ENCODE measurements at regions not wholly inside any gene's neighbourhood (a gene's known extent, or its start where the extent isn't known, plus 50 kb on each side); places are given as distances from the start of the nearest gene placed in this dataset.

- Histone ChIP-seq H3K4me1 (no peaks in the 10 kb centered on the region), H3K27me3 (no peaks in the 10 kb centered on the region), H3K4me3 (no peak overlapping the region), H3K36me3 (no peaks in the 10 kb centered on the region), H3K27ac (no peak overlapping the region), H3K9me3 (no peaks in the 10 kb centered on the region)
- intact Hi-C loops (cut with DNase I; ENCODE audit: low total_unique reads): loop anchor here (10.0 kb wide), 1 partner anchor 127 kb away; no protein-coding TSS in a partner anchor
- DNase-seq: no peak
- no peak for TF ChIP-seq CTCF (IDR thresholded peaks at IDR 0.05)
Measured at GRCh38 chr6:138618168-138618567, 118.9 kb upstream of the NHSL1 start.

- Histone ChIP-seq H3K4me1 (no peaks in the 10 kb centered on the region), H3K27me3 (no peaks in the 10 kb centered on the region), H3K36me3 (no peaks in the 10 kb centered on the region), H3K9me3 (no peaks in the 10 kb centered on the region), H3K4me3 (no peak overlapping the region), H3K27ac (no peak overlapping the region)
- DNase-seq: no peak
- intact Hi-C loops (cut with DNase I; ENCODE audit: low total_unique reads): no loop called here
- TF ChIP-seq CTCF (IDR thresholded peaks at IDR 0.05): no peak
Measured at GRCh38 chr6:138620630-138621029, 121.3 kb upstream of the NHSL1 start.

GRCh38 chr6:138622967-138623366 lies 123.7 kb upstream of the NHSL1 start:
- no peaks in the 10 kb centered on the region for H3K9me3 ChIP-seq
- intact Hi-C loops (cut with DNase I; ENCODE audit: low total_unique reads): no loop called here

GRCh38 chr6:138631566-138631965 lies 132.3 kb upstream of the NHSL1 start:
- Histone ChIP-seq H3K36me3 (no peaks in the 10 kb centered on the region), H3K9me3 (no peaks in the 10 kb centered on the region), H3K4me1 (no peaks in the 10 kb centered on the region), H3K27ac (no peak overlapping the region), H3K4me3 (no peak overlapping the region), H3K27me3 (no peaks in the 10 kb centered on the region)
- TF ChIP-seq CTCF (IDR thresholded peaks at IDR 0.05): no peak
- intact Hi-C loops (cut with DNase I; ENCODE audit: low total_unique reads): no loop called here
- DNase-seq: no peak

More at GRCh38 chr6:138622967-138623366, 123.7 kb upstream of the NHSL1 start:
- Histone ChIP-seq H3K4me1 (no peaks in the 10 kb centered on the region), H3K4me3 (no peak overlapping the region), H3K36me3 (no peaks in the 10 kb centered on the region), H3K27ac (no peak overlapping the region), H3K27me3 (no peaks in the 10 kb centered on the region)
- no peak for DNase-seq
- no peak for TF ChIP-seq CTCF (IDR thresholded peaks at IDR 0.05)

- no peaks in the 10 kb centered on the region for H3K36me3 ChIP-seq
- no peak for TF ChIP-seq CTCF (IDR thresholded peaks at IDR 0.05)
- H3K27ac ChIP-seq: no peak overlapping the region
- no peaks in the 10 kb centered on the region for H3K9me3 ChIP-seq
- DNase-seq: no peak
- intact Hi-C loops (cut with DNase I; ENCODE audit: low total_unique reads): no loop called here
- H3K4me1 ChIP-seq: no peaks in the 10 kb centered on the region
- no peak overlapping the region for H3K4me3 ChIP-seq
- H3K27me3 ChIP-seq: no peaks in the 10 kb centered on the region
Measured at GRCh38 chr6:138637822-138638221, 135.7 kb upstream of the CCDC28A start.

- DNase-seq: no peak
- no peaks in the 10 kb centered on the region for H3K27me3 ChIP-seq
Measured at GRCh38 chr6:138638604-138639003, 135.0 kb upstream of the CCDC28A start.

More at GRCh38 chr6:138638604-138639003, 135.0 kb upstream of the CCDC28A start:
- H3K9me3 ChIP-seq: no peaks in the 10 kb centered on the region
- H3K4me3 ChIP-seq: no peak overlapping the region
- H3K27ac ChIP-seq: no peak overlapping the region
- intact Hi-C loops (cut with DNase I; ENCODE audit: low total_unique reads): no loop called here
- no peak for TF ChIP-seq CTCF (IDR thresholded peaks at IDR 0.05)
- H3K36me3 ChIP-seq: no peaks in the 10 kb centered on the region
- no peaks in the 10 kb centered on the region for H3K4me1 ChIP-seq

All from tibial artery (tissue), 4 donors.